ENCODE measurements at regions not wholly inside any gene's neighbourhood (a gene's known extent, or its start where the extent isn't known, plus 50 kb on each side); places are given as distances from the start of the nearest gene placed in this dataset.
A peak's percentile ranks its signal among the peaks of the same experiment; 100 is the strongest.
"Not testable (repeated sequence)": the region's sequence is repeated elsewhere in the genome, so short reads cannot be mapped to it uniquely, and the experiment has no call there.

- no peak for TF ChIP-seq CTCF (IDR thresholded peaks at IDR 0.05; ENCODE audit: low read depth, low read length, missing input control)
- TF ChIP-seq NR2F2 (IDR thresholded peaks at IDR 0.05): no peak
- no peak for TF ChIP-seq MAX (IDR thresholded peaks at IDR 0.05)
- TF ChIP-seq GABPA (IDR thresholded peaks at IDR 0.05 in 1 of 2, conservative IDR thresholded peaks at IDR 0.05 in 1 of 2): no peak
- no peak for TF ChIP-seq FOXA1 (IDR thresholded peaks at IDR 0.05)
- no peak for TF ChIP-seq SP1 (IDR thresholded peaks at IDR 0.05)
- no peak for TF ChIP-seq YY1 (IDR thresholded peaks at IDR 0.05)
- TF ChIP-seq, protein P1, sequence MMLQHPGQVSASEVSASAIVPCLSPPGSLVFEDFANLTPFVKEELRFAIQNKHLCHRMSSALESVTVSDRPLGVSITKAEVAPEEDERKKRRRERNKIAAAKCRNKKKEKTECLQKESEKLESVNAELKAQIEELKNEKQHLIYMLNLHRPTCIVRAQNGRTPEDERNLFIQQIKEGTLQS (IDR thresholded peaks at IDR 0.05): no peak
- no peak for TF ChIP-seq FOXA2 (IDR thresholded peaks at IDR 0.05)
Measured at GRCh38 chr10:118422241-118422640, 80.1 kb upstream of the FAM204A start (continued).

DNA sequence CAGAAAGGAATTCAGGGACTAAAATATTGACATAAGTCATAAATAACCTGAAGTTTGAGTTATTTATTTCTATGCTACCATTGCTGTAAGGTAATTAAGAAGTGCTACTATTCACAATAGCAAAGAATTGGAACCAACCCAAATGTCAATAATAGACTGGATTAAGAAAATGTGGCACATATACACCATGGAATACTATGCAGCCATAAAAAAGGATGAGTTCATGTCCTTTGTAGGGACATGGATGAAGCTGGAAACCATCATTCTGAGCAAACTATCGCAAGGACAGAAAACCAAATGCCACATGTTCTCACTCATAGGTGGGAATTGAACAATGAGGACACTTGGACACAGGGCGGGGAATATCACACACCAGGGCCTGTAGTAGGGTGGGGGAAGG lies 77.9 kb upstream of the FAM204A start:
- WGBS: 93% methylated on average over 2 of the region's 2 CpGs
- H3K36me3 ChIP-seq (ENCODE audit: control insufficient read depth in 4 of 4, insufficient read depth in 3 of 4, low read depth in 1 of 4, low read length in 3 of 4): not testable (repeated sequence)

GRCh38 chr10:118412932-118413331 lies 70.8 kb upstream of the FAM204A start:
- Histone ChIP-seq H3K36me3 (ENCODE audit: control insufficient read depth in 4 of 4, insufficient read depth in 3 of 4, low read depth in 1 of 4, low read length in 3 of 4) (no peaks in the 10 kb centered on the region), H3K4me1 (ENCODE audit: control insufficient read depth in 4 of 4, insufficient read depth in 4 of 4, low read length in 3 of 4) (no peaks in the 10 kb centered on the region), H3K9me3 (ENCODE audit: control insufficient read depth in 4 of 4, low read length in 3 of 4) (no peaks in the 10 kb centered on the region), H3K27me3 (ENCODE audit: control insufficient read depth in 4 of 4, insufficient read depth in 4 of 4, low read length in 3 of 4) (peaks cover 0 to 4% (median under 1%) of the 10 kb centered on the region in 4 donors), H3K9ac (ENCODE audit: low read depth in 1 of 2, low read length in 2 of 2) (no peak overlapping the region), H3K27ac (ENCODE audit: low read depth in 1 of 2, low read length in 2 of 2) (no peak overlapping the region), H3K4me3 (ENCODE audit: low read depth in 1 of 3, low read length in 3 of 3) (no peak overlapping the region)
- WGBS: 74% methylated on average over 8 of the region's 8 CpGs
- TF ChIP-seq GABPA (IDR thresholded peaks at IDR 0.05 in 1 of 2, conservative IDR thresholded peaks at IDR 0.05 in 1 of 2): no peak
- peak; percentile 71 for TF ChIP-seq NR2F2 (IDR thresholded peaks at IDR 0.05)
- DNase-seq (ENCODE audit: low spot score): no peak

More for the DNA sequence above, 77.9 kb upstream of the FAM204A start:
- not testable (repeated sequence) for H3K27ac ChIP-seq (ENCODE audit: low read depth in 1 of 2, low read length in 2 of 2); H3K4me1 ChIP-seq (ENCODE audit: control insufficient read depth in 4 of 4, insufficient read depth in 4 of 4, low read length in 3 of 4); H3K9ac ChIP-seq (ENCODE audit: low read depth in 1 of 2, low read length in 2 of 2); H3K27me3 ChIP-seq (ENCODE audit: control insufficient read depth in 4 of 4, insufficient read depth in 4 of 4, low read length in 3 of 4); H3K9me3 ChIP-seq (ENCODE audit: control insufficient read depth in 4 of 4, low read length in 3 of 4); H3K4me3 ChIP-seq (ENCODE audit: low read depth in 1 of 3, low read length in 3 of 3); DNase-seq (ENCODE audit: low spot score)

GRCh38 chr10:118412132-118412760 lies 70.1 kb upstream of the FAM204A start:
- no peaks in the 10 kb centered on the region for H3K9me3 ChIP-seq (ENCODE audit: control insufficient read depth in 4 of 4, low read length in 3 of 4)
- no peak overlapping the region for H3K27ac ChIP-seq (ENCODE audit: low read depth in 1 of 2, low read length in 2 of 2)
- no peaks in the 10 kb centered on the region for H3K4me1 ChIP-seq (ENCODE audit: control insufficient read depth in 4 of 4, insufficient read depth in 4 of 4, low read length in 3 of 4)
- H3K27me3 ChIP-seq (ENCODE audit: control insufficient read depth in 4 of 4, insufficient read depth in 4 of 4, low read length in 3 of 4): peaks cover 0 to 4% (median under 1%) of the 10 kb centered on the region in 4 donors
- H3K36me3 ChIP-seq (ENCODE audit: control insufficient read depth in 4 of 4, insufficient read depth in 3 of 4, low read depth in 1 of 4, low read length in 3 of 4): no peaks in the 10 kb centered on the region
- WGBS: 77% methylated on average over 8 of the region's 8 CpGs
- DNase-seq (ENCODE audit: low spot score): no peak
- no peak overlapping the region for H3K4me3 ChIP-seq (ENCODE audit: low read depth in 1 of 3, low read length in 3 of 3)
- H3K9ac ChIP-seq (ENCODE audit: low read depth in 1 of 2, low read length in 2 of 2): no peak overlapping the region
- TF ChIP-seq FOXA1 (IDR thresholded peaks at IDR 0.05) (no peak), MAX (IDR thresholded peaks at IDR 0.05) (no peak), SP1 (IDR thresholded peaks at IDR 0.05) (no peak), REST (IDR thresholded peaks at IDR 0.05) (no peak), YY1 (IDR thresholded peaks at IDR 0.05) (no peak), HNF4G (IDR thresholded peaks at IDR 0.05) (no peak), RAD21 (IDR thresholded peaks at IDR 0.05) (no peak), HNF4A (conservative IDR thresholded peaks at IDR 0.05) (no peak), ZBTB33 (IDR thresholded peaks at IDR 0.05) (no peak), GABPA (IDR thresholded peaks at IDR 0.05 in 1 of 2, conservative IDR thresholded peaks at IDR 0.05 in 1 of 2) (no peak), TAF1 (conservative IDR thresholded peaks at IDR 0.05) (no peak), EGR1 (IDR thresholded peaks at IDR 0.05; ENCODE audit: low read depth in 2 of 2) (no peak), NR2F2 (IDR thresholded peaks at IDR 0.05) (no peak), FOXA2 (IDR thresholded peaks at IDR 0.05) (no peak), JUND (IDR thresholded peaks at IDR 0.05) (no peak)
- TF ChIP-seq, protein P1 (IDR thresholded peaks at IDR 0.05): no peak
